NCI-H446 treated with DMSO at 0.1 percent for 48 hours (cell line): ENCODE measurements at regions not wholly inside any gene's neighbourhood (a gene's known extent, or its start where the extent isn't known, plus 50 kb on each side); places are given as distances from the start of the nearest gene placed in this dataset.

Source experiments
- DNase-seq: peaks from one replicate; lab custom pipeline; 2025; lab: John Stamatoyannopoulos, UW

DNA sequence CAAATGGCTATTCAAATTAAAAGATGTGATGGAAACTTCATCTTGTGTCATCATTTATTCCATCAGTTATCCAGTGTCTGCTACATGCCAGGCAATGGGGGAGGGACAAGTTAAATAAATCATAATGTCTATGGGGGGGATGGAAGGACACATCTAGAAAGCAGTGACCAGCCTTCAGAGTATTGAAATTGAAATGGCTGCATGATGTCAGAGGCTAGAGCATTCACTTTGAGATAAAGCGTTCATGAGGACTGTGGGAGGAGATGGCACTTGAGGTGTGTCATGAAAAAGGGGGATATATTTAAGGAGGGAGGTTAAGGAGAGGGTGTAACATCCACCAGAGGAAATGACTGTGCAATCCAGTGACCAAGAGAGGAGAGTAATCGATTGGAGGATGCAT lies 50.6 kb downstream of the SLIT2 start:
- no peak for DNase-seq

GRCh38 chr4:20305976-20306375 lies 54.3 kb downstream of the SLIT2 start:
- DNase-seq: no peak

- no peak for DNase-seq
Observed at GRCh38 chr4:20311856-20312255, 60.2 kb downstream of the SLIT2 start.

GRCh38 chr4:20313237-20314030 lies 61.7 kb downstream of the SLIT2 start:
- no peak for DNase-seq

- DNase-seq: no peak
Observed at GRCh38 chr4:20317424-20317985, 65.8 kb downstream of the SLIT2 start.

DNA sequence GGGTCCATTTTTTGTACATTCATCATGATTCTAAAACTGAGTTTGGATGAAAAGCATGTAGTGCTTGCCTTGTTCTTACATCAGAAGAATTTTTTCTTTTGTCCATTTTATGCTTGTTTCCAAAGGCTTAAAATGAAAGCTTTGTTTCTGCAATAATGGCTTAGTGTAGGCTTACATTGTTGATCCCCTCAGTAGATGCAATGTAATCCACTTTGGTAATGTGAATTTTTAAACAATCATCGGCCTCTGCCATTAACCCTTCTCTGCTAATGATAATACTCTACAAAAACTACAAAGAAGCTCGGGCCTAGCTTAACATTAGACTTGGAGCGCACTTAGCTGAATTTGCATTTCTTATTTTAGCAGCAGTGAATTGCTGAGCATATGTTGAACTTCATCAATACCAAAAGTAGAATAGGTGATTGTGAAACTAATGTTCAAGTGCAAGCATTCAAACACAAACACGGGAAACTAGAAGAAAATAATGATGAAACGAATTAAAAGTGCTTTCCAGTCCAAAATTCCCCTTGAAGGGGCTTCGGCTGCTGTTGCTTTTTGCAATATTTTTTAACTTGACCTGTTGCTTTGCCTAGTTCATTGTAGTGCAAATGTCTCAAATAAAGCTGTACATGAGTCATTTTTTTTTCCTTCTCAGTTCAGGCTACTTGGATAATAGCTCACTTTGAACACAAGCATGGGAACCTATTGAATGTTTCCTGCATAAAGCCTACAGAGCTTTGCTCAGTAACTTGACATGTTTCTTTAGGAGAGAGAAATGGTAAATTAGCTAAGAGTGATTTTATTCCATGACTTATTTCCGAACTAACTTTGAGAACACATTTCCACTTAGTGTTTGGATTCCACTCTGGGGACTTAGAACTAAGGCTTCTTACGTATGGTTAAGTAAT lies 66.5 kb downstream of the SLIT2 start:
- no peak for DNase-seq

DNA sequence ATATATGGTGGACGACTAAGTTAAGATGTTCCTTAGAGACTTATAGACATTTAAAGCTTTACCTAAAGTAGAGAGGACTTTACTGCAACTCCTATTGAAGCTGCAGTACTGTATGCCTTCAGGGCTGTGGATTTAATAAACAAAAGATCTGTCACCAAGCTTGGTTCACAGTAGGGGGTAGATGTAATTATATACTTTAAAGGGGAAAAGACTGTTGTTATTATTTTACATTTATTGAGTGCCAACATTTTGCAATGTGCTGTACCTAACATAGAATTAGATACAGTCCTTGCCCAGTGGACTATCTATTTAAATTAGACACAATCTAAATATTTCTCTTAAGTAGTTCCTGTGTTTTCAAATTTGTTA lies 67.2 kb downstream of the SLIT2 start:
- peak; percentile 19 for DNase-seq

DNA sequence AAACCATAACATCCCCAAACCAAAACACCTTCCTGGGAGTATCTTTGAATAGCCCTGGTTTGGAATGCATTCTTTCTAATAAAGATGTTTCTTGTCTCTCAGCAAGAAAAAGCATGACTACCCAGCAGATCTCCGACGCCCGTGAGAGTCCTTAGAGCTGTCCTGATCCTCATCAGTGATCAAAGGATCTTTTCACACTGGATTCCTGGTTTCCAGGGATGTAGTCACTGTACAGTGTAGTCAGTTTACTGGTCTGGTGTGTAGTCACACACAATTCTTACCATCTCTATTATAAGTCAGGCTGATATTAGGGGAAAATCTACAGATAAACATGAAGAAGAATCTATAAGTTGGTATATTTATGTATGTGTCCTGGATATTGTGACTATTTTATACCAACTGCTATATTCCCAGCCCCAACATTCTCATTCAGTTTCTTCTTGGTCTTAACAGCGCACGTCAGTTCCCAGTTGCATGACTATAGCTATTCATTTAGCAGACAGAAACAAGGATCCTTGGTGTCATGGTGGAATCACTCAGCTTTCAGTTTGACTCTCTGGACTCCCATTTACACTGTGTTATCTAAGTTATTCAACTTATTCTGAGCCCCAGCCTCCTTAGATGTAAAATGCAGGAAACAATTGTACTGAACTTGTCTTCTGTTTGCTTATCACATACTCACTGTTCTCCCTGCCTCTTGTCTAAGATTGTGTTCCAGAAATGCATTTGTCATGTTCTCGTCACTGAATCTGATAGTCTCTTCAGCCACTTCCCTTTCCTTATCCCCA lies 68.3 kb downstream of the SLIT2 start:
- no peak for DNase-seq

DNA sequence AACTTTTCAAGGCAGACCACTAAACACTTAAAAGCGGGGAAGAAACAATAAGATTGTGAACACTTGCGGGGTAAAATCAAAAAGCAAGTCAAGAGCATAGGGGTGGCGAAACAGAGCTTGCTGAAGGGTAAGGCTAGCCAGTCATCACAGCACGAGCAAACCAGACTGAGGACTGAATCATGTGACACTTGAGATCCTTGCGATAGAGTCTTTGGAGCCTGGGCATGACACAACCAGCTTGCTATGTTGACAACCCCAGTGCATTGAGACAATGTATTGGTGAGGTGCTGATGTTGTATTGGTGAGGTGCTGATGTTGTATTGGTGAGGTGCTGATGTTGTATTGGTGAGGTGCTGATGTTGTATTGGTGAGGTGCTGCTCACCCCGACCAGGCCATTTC lies 72.3 kb downstream of the SLIT2 start:
- DNase-seq: no peak

DNA sequence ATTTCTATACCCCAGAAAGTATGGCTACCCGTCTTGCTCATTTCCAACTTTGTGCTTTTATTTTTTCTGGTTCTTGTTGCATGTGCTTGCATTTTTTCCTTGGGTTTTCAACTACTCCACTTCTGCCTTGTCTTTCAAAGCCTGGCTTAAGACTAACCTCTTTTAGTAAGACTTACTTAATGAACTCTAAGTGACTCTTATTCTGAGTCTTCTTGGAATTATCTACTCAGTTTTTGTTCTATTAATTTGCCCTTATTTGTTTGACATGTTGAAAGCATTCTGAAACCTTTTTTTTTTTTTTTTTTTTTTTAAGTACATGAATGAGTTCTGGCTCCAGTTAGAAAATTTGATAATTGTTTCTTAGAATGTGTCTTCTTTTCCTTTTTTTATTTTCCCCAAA lies 74.8 kb downstream of the SLIT2 start:
- DNase-seq: no peak

DNA sequence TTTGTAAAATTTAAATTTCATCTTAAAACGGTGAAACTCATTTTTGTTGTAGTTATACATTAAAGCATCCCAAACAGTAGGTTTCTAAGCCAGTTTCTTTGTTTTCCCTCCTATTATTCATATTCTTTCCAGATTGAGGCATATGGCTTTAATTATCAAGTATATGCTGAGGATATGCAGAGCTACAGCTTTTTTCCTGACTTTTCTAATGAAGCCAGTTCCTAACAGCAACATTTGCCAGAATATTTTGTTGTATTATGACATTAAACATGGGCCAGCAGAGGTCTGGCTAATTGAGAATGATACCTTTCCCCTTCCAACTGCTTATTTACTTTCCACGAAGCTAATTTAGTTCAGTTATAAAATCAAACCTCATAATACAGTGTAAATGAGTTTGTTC lies 75.3 kb downstream of the SLIT2 start:
- peak; percentile 48 for DNase-seq

DNA sequence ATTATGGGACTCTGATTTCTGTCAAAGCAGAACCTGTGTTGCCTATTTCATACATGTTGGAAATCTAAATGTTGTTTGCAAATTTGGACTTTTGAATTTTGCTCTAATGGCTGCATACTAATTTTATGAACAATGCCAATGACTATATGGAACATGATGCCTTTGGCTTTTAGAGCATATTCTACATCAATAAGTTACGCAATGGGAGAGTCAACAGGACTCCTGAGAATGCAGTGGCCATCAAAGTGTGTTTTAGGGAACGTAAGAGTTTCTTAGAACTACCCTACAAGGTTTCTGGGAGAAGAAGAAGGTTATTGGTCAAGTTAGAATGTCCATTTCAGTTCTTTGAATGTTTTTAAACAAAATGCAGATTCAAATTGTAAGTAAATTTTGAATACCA lies 76.1 kb downstream of the SLIT2 start:
- no peak for DNase-seq

GRCh38 chr4:20331642-20332041 lies 79.9 kb downstream of the SLIT2 start:
- DNase-seq: no peak

DNA sequence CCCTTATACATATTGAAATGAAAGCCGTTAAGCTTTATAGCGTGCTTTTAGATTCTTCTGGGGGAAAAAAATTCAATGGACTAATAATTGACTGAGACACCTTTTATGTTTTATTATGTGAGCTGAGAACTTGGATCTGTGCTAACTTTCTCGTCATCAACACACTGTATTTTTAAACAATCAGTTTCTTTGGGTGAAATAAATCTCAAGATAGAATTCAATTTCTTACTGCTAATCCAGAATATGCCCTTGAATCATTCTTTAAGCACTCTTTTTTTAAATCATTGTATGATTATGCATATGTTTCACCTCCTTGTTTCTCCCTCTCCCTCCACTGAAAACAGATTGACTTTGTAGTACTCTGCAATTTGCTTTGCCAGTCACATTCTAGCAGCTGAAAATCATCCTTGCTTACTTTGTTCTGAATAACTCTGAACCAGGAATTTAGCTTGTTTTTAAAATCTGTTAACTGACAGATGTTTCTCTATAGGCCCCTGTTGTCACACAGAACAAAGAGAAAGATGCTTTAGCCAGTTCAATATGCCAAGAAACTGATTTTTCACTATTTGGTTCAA lies 81.5 kb downstream of the SLIT2 start:
- DNase-seq: peak; percentile 26

DNA sequence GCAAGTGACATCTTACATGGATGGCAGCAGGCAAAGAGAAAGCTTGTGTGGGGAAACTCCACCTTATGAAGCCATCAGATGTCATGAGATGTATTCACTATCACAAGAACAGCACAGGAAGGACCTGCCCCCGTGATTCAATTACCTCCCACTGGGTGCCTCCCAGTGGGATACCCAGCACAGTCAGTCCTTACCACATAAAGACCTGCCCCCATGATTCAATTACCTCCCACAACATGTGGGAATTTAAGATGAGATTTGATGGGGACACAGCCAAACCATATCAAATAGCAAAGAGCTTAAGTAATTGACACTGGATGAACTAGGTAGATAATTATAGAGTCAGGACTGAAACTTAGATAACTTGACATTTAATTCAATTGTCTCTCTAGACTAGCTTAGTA lies 85.6 kb downstream of the SLIT2 start:
- no peak for DNase-seq

GRCh38 chr4:20338841-20339240 lies 87.1 kb downstream of the SLIT2 start:
- no peak for DNase-seq

DNA sequence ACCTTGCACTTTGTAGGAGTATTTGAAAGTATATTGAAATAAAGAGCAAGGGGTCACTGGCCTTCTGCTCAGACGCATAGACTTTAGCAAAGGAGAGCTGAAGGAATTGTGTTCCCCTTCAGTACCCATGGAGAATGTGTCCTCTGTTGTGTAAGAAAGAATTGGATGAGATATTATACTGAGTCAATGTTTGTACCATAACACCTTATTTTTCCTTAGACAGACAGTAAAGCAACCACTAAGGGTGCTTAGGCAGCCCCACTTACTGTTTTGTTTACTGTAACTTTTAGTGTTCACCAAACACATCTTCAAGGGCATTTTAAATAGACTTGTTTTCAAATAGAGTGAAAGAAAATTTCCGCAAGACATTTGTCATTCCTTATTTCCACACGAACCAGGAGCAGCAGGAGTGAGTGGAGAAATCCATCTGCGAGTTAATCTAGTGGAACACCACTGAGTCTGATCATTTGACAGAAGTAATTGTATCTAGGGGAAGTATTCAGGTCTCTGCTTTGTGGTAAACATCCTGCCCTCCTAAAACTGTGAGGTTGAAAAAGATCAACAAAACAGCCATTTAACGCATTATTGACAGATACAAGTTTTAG lies 89.5 kb downstream of the SLIT2 start:
- no peak for DNase-seq

- no peak for DNase-seq
Observed at GRCh38 chr4:20347531-20347930, 95.8 kb downstream of the SLIT2 start.

DNA sequence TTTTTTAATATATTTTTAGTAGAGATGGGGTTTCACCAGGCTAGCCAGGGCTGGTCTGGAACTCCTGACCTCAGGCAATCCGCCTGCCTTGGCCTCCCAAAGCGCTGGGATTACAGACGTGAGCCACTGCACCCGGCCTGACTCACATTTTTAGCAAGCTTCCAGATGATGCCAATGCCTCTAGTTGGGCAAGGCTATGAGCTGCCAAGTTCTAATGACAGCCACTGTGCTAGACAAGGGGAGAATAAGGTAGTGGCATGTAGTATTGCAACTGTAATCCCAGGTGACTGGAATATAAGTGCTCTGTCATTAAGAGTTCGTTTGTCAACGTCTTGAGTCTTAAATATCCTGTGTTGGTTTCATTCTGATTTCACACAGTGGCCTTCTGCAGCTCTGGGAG lies 96.7 kb downstream of the SLIT2 start:
- DNase-seq: no peak

GRCh38 chr4:20351360-20352162 lies 99.9 kb downstream of the SLIT2 start:
- DNase-seq: no peak

GRCh38 chr4:20352163-20352431 lies 100.4 kb downstream of the SLIT2 start:
- DNase-seq: no peak
